CD4-positive, alpha-beta memory T cell (primary cell): ENCODE measurements at regions not wholly inside any gene's neighbourhood (a gene's known extent, or its start where the extent isn't known, plus 50 kb on each side); places are given as distances from the start of the nearest gene placed in this dataset.
A peak's percentile ranks its signal among the peaks of the same experiment; 100 is the strongest.

Source experiments
- CTCF ChIA-PET: fragments of 350-600 bp; sonication (Branson Sonifier 250); formaldehyde crosslinking; loops from one replicate; lab custom pipeline; 2021; ENCODE audit warnings: inconsistent platforms; ENCODE audit not compliant: partially characterized antibody; lab: Charles Lee
- POLR2A ChIA-PET: fragments of 350-600 bp; sonication (Branson Sonifier 250); formaldehyde crosslinking; loops from one replicate; lab custom pipeline; 2021; ENCODE audit not compliant: partially characterized antibody; lab: Charles Lee
- DNase-seq, 5 donors: peaks; one replicate each; pipeline versions ENCODE4 v3.0.0 to v3.0.0-alpha.2; 2020 to 2022; ENCODE audit warnings: mixed read lengths in 1 of 5
- H3K27ac ChIP-seq: one replicate; pipeline ENCODE4 v1.7.0; 2013; ENCODE audit warnings: low read depth, low read length
- H3K27me3 ChIP-seq: 2 replicates; pipeline ENCODE4 v1.7.0; 2013; ENCODE audit warnings: mild to moderate bottlenecking, low read length, moderate library complexity; ENCODE audit not compliant: insufficient read depth
- H3K36me3 ChIP-seq: 2 replicates; pipeline ENCODE4 v1.7.0; 2013; ENCODE audit warnings: mild to moderate bottlenecking, low read length, moderate library complexity; ENCODE audit not compliant: insufficient read depth
- H3K4me1 ChIP-seq: 2 replicates; pipeline ENCODE4 v1.7.0; 2013; ENCODE audit warnings: mild to moderate bottlenecking, low read length, moderate library complexity; ENCODE audit not compliant: insufficient read depth
- H3K4me3 ChIP-seq, 2 donors: one replicate each; pipeline ENCODE4 v1.7.0; 2013; ENCODE audit warnings: low read length in 2 of 2, mild to moderate bottlenecking in 1 of 2
- H3K9me3 ChIP-seq, 2 donors: one replicate each; pipeline ENCODE4 v1.7.0; 2013; ENCODE audit warnings: low read length in 2 of 2, control low read depth in 1 of 2; ENCODE audit not compliant: control insufficient read depth in 1 of 2
- H3K27ac Mint-ChIP-seq, 7 donors: one replicate each; pipeline ENCODE4 v1.8.0; 2020 to 2021; ENCODE audit warnings: mixed read lengths in 7 of 7, mild to moderate bottlenecking in 6 of 7, inconsistent platforms in 3 of 7, moderate library complexity in 3 of 7
- H3K27me3 Mint-ChIP-seq, 2 donors: one replicate each; pipeline ENCODE4 v1.8.0; 2020 to 2021; ENCODE audit warnings: mixed read lengths in 2 of 2
- H3K36me3 Mint-ChIP-seq, 2 donors: one replicate each; pipeline ENCODE4 v1.8.0; 2020 to 2021; ENCODE audit warnings: mixed read lengths in 2 of 2, inconsistent platforms in 1 of 2, mild to moderate bottlenecking in 1 of 2
- H3K4me1 Mint-ChIP-seq, 4 donors: one replicate each; pipeline ENCODE4 v1.8.0; 2020 to 2021; ENCODE audit warnings: mixed read lengths in 4 of 4, mild to moderate bottlenecking in 1 of 4
- H3K4me3 Mint-ChIP-seq, 8 donors: one replicate each; pipeline ENCODE4 v1.8.0; 2020 to 2021; ENCODE audit warnings: mixed read lengths in 8 of 8, mild to moderate bottlenecking in 7 of 8, moderate library complexity in 6 of 8, inconsistent platforms in 3 of 8
- H3K9me3 Mint-ChIP-seq, 8 donors: one replicate each; pipeline ENCODE4 v1.8.0; 2020 to 2021; ENCODE audit warnings: mixed read lengths in 8 of 8, mild to moderate bottlenecking in 5 of 8, inconsistent platforms in 3 of 8, moderate library complexity in 1 of 8
- intact Hi-C: fragments of 100-400 bp; cut with micrococcal nuclease; formaldehyde crosslinking; loops from one replicate; pipeline ENCODE4 v1.15.1; 2023

DNA sequence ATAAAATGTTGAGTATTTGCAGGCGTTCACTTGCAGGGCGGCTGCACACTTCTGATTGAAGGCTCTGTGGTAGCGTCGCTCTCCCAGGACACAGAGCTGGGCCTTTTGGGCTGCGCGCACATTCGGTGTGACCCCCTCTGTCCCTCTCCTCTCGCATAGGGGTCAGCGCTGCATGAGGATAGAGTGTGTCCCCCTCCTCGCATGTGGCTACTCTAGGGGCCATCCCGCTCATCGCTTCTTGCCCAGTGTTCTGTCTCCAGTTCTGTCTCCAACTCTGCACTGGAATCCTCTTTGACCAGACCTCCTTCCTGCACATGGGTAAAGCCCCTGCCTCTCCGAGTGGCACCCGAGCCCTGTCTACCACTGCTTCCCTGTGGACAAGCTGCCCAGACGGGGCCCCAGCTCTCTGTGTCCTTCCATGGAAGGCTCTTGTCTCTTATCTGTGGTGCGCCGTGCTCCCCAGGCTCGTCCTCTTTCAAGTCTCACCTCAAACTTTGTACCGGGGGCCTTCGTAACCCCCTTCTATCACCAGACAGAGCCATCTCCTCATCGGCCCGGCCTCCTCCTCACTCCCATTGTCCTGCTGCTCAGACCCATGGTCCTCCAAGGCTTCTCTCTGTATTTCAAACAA lies 278.0 kb upstream of the HDAC4 start:
- H3K9me3 Mint-ChIP-seq, result peaks cover 0 to 14% (median 6%) of the 10 kb centered on the region in 8 donors
- H3K36me3 ChIP-seq, result no peaks in the 10 kb centered on the region
- H3K4me1 Mint-ChIP-seq, result peaks cover 0 to 2% (median under 1%) of the 10 kb centered on the region in 4 donors
- H3K36me3 Mint-ChIP-seq, result no peaks in the 10 kb centered on the region
- no peaks in the 10 kb centered on the region for H3K4me1 ChIP-seq
- CTCF ChIA-PET, result no interaction called here
- no peak overlapping the region for H3K4me3 ChIP-seq
- no peak overlapping the region for H3K4me3 Mint-ChIP-seq
- peaks cover 5 to 15% of the 10 kb centered on the region in 2 donors for H3K27me3 Mint-ChIP-seq
- no peaks in the 10 kb centered on the region for H3K27me3 ChIP-seq
- H3K27ac Mint-ChIP-seq, result no peak overlapping the region
- POLR2A ChIA-PET, result no interaction called here
- no peaks in the 10 kb centered on the region for H3K9me3 ChIP-seq
- no peak for DNase-seq
- no peak overlapping the region for H3K27ac ChIP-seq
- intact Hi-C loops, result no loop called here

DNA sequence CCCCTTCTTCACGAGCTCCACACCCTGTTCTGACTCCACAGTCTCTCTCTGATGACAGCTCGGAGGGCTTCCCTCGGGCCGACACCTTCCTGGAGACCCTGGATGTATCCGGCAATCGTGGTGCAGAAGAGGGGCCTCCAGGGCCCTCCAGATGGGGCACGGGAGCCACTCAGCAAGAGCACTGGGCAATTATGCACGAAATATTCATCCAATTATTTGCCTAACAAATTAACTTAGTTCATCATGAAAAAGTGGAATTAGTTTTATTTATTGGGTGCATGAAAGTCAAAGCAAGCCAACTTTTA lies 277.3 kb upstream of the HDAC4 start:
- ChIA-PET CTCF (no interaction called here), POLR2A (no interaction called here)
- Mint-ChIP-seq H3K27me3 (peaks cover 4 to 13% of the 10 kb centered on the region in 2 donors), H3K27ac (no peak overlapping the region), H3K4me1 (peaks cover 0 to 2% (median under 1%) of the 10 kb centered on the region in 4 donors), H3K9me3 (peaks cover 0 to 10% (median 5%) of the 10 kb centered on the region in 8 donors), H3K4me3 (no peak overlapping the region), H3K36me3 (no peaks in the 10 kb centered on the region)
- Histone ChIP-seq H3K9me3 (no peaks in the 10 kb centered on the region), H3K4me1 (no peaks in the 10 kb centered on the region), H3K27ac (no peak overlapping the region), H3K27me3 (no peaks in the 10 kb centered on the region), H3K4me3 (no peak overlapping the region), H3K36me3 (no peaks in the 10 kb centered on the region)
- DNase-seq, result no peak
- intact Hi-C loops, result no loop called here

DNA sequence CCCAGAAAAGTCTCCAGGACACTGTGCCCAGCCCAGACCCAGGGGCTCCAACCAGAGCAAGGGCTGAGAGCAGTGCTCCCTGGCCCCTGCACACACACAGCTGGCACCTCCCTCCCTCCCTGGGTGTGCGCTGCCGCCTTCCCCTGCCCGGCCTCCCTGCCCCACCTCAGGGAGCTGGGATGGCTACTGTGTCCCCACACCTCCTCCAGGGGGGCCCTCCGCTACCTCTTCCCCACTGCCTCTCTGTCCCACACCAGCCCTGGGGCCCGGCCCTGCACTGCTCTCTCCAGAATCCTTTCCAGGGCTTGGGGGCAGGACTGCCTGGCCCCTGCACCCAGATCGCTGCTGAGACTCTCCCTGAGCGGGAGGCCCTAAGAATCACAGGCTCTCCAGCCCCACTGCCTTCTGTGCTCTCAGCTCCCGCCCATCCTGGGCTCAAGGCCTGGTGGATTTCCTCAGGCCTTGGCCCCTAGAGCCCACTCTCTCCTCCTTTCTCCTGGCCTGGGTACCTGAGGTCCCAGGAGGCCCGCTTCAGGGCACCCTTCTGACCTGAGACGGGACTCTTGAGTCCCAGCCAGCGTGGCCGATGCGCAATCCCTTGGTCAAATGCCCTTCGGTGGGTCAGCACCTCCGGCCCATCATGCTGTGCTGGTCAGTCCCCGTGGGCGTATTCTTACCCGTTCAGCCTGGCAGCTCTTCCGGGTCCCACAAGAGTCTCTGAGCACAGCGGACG lies 276.8 kb upstream of the HDAC4 start:
- H3K9me3 ChIP-seq, result no peaks in the 10 kb centered on the region
- no peak overlapping the region for H3K27ac ChIP-seq
- H3K27ac Mint-ChIP-seq, result no peak overlapping the region
- peaks cover 0 to 2% (median under 1%) of the 10 kb centered on the region in 4 donors for H3K4me1 Mint-ChIP-seq
- H3K36me3 ChIP-seq, result no peaks in the 10 kb centered on the region
- intact Hi-C loops, result no loop called here
- no peak overlapping the region for H3K4me3 ChIP-seq
- ChIA-PET CTCF (no interaction called here), POLR2A (no interaction called here)
- no peaks in the 10 kb centered on the region for H3K36me3 Mint-ChIP-seq
- H3K4me3 Mint-ChIP-seq, result no peak overlapping the region
- no peaks in the 10 kb centered on the region for H3K27me3 ChIP-seq
- no peak for DNase-seq
- no peaks in the 10 kb centered on the region for H3K4me1 ChIP-seq
- H3K9me3 Mint-ChIP-seq, result peaks cover 0 to 6% (median 4%) of the 10 kb centered on the region in 8 donors
- peaks cover 3 to 11% of the 10 kb centered on the region in 2 donors for H3K27me3 Mint-ChIP-seq

DNA sequence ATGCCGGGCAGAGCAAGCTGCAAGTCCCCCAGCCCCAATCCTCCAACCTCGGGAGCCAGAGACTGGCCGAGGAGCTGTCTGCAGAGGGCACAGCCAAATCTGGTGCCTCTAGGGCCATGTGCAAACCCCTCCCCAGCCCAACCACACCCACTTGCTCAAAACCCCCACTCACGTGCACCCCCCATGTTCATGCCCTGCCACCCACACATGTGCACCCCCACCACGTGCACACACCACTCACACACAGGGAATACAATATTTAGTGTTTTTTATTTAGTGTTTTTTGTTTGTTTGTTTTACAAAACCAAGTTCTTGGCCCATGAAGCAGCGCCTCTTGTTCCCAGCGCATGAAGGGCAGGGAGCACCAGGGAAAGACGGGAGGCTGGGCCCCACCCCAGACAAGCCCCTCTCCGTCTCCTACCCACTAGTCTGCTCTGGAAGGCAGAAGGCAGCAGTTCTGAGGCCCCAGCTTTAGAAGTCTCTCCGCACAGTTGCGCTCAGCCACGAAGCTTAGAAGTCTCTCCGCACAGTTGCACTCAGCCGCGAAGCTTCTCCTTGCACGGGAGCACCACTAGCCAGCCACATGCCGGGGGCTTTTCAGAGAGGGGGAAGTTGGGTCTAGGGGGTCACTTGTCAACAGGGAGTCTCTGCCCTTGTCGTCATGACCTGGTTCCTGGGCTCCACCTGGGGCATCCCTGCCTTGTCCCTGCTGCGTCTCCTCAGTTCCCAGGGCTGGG lies 276.1 kb upstream of the HDAC4 start:
- peaks cover 0 to 6% (median 0%) of the 10 kb centered on the region in 8 donors for H3K9me3 Mint-ChIP-seq
- no peaks in the 10 kb centered on the region for H3K27me3 ChIP-seq
- POLR2A ChIA-PET, result no interaction called here
- H3K4me3 Mint-ChIP-seq, result no peak overlapping the region
- H3K4me1 Mint-ChIP-seq, result peaks cover 0 to 2% (median under 1%) of the 10 kb centered on the region in 4 donors
- intact Hi-C loops, result no loop called here
- CTCF ChIA-PET, result no interaction called here
- no peaks in the 10 kb centered on the region for H3K4me1 ChIP-seq
- H3K27ac ChIP-seq, result no peak overlapping the region
- no peaks in the 10 kb centered on the region for H3K9me3 ChIP-seq
- peaks cover 3 to 9% of the 10 kb centered on the region in 2 donors for H3K27me3 Mint-ChIP-seq
- no peak for DNase-seq
- H3K4me3 ChIP-seq, result no peak overlapping the region
- no peaks in the 10 kb centered on the region for H3K36me3 ChIP-seq
- no peak overlapping the region for H3K27ac Mint-ChIP-seq
- H3K36me3 Mint-ChIP-seq, result no peaks in the 10 kb centered on the region

DNA sequence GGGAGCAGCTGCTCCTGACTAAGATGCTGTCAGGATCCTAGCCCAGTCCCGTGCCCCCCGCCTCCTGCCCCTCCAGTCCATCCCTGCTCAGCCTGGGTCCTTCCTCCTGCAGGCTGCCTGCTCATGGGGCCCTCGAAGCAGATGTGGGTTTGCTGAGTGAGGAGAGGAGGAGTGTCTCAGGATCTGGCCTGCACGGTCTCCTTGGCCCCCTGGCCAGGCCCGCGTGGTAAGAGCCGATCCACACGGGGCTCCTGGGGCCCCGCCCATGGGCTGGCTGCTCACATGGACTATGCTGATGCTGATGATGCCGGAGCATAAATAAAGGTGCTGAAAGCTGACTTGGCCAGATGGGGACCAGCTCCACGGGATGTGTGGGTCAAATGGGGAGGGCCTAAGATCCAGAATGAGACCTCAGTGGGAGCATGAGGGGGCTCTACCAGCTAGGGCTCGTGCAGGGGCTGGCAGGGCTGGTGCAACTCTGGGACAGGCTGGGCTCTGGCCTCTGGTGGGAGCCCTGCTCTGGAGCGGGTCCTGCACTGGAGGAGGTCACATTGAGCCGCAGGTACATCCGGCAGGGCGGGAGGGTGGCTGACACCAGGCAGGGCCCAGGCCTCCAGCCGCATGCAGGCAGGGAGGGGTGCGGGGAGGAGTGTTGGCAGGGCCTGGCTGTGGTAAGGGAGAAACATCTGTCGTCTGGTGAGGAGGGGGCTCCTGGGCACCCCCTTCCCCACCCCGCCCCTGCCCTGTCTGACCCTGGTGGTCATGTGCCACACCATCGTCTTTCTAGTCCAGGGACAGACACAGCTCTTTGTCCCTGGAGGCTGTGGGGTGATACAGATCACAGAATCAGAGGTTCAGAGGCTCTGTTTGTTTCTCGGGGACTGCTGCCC lies 275.3 kb upstream of the HDAC4 start:
- Histone ChIP-seq H3K27me3 (no peaks in the 10 kb centered on the region), H3K9me3 (no peaks in the 10 kb centered on the region), H3K36me3 (no peaks in the 10 kb centered on the region), H3K4me1 (no peaks in the 10 kb centered on the region), H3K27ac (no peak overlapping the region), H3K4me3 (no peak overlapping the region)
- ChIA-PET POLR2A (no interaction called here), CTCF (no interaction called here)
- intact Hi-C loops, result no loop called here
- H3K36me3 Mint-ChIP-seq, result no peaks in the 10 kb centered on the region
- H3K4me3 Mint-ChIP-seq, result no peak overlapping the region
- H3K4me1 Mint-ChIP-seq, result peaks cover 0 to 2% (median under 1%) of the 10 kb centered on the region in 4 donors
- no peak for DNase-seq
- no peak overlapping the region for H3K27ac Mint-ChIP-seq
- peaks cover 3 to 6% of the 10 kb centered on the region in 2 donors for H3K27me3 Mint-ChIP-seq
- H3K9me3 Mint-ChIP-seq, result peaks cover 0 to 4% (median 0%) of the 10 kb centered on the region in 8 donors

DNA sequence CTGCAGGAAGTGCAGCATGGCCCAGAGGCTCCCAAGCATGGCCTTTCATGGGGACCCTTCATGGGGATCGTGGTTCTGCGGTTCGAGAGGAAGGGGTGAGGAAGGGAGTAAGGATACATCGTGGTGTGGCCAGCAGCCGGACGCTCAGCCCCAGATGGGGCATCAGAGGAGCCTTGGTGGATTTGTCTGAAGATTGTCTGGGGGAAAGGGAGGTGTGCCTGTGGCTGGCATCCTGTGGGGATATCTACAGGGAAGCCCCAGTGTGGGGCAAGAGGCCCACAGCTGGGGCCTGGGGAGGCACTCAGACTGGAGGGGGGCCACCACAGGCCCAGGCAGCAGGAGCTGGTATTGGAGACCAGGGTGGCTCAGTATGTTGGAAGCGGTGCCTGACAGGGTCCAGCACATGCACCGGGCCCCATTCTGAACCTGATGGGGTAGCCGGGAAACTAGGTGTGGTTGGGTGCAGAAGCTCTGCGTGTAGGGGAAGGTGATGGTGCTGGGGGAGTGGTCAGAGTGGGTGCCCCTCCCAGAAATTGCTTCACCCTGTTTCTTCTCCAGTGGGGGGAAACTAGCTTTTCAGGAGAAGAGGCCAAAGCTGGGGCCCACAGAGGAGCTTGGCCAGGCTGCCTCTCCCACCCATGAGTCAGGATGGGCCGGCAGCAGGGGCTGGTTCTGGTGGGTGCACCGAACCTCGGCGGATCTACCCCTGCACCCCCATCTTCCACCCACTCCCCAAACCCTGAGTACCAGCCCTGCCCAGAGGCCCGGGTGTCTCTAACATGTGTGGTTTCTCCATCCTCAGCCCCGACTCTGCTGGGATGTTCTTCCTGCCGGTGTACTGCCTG lies 274.4 kb upstream of the HDAC4 start:
- Mint-ChIP-seq H3K4me1 (peaks cover 0 to 2% (median under 1%) of the 10 kb centered on the region in 4 donors), H3K36me3 (no peaks in the 10 kb centered on the region), H3K27me3 (peaks cover 3 to 6% of the 10 kb centered on the region in 2 donors), H3K27ac (peak overlapping the region in 1 of 7 donors; percentile 27), H3K9me3 (peaks cover 0 to 3% (median 0%) of the 10 kb centered on the region in 8 donors), H3K4me3 (no peak overlapping the region)
- CTCF ChIA-PET, result no interaction called here
- intact Hi-C loops, result no loop called here
- DNase-seq, result no peak
- no peaks in the 10 kb centered on the region for H3K9me3 ChIP-seq
- H3K27ac ChIP-seq, result no peak overlapping the region
- no peak overlapping the region for H3K4me3 ChIP-seq
- H3K36me3 ChIP-seq, result no peaks in the 10 kb centered on the region
- no peaks in the 10 kb centered on the region for H3K27me3 ChIP-seq
- POLR2A ChIA-PET, result no interaction called here
- H3K4me1 ChIP-seq, result no peaks in the 10 kb centered on the region
